K562 (cell line): ENCODE measurements at regions not wholly inside any gene's neighbourhood (a gene's known extent, or its start where the extent isn't known, plus 50 kb on each side); places are given as distances from the start of the nearest gene placed in this dataset.

Source experiments
- ATAC-seq: fragments of 200-7000 bp; cut with Tn5 transposase; 3 replicates; pipeline ENCODE4 v1.9.1; 2020; ENCODE audit warnings: moderate library complexity
- BruUV-seq: library from RNA; stranded (reverse); fragments of 400-500 nt; replicated peaks from 2 replicates; lab custom pipeline; 2021; lab: Mats Ljungman, UMichigan
- CTCF ChIA-PET: fragments of 300-600 bp; formaldehyde crosslinking; extraction: SDS; loops from one replicate; lab custom pipeline; 2021; ENCODE audit warnings: low intra/inter-chr PET ratio; lab: Yijun Ruan, JAX
- POLR2A ChIA-PET: fragments of 300-600, 350-650 bp; sonication (Branson Sonifier 250); formaldehyde crosslinking; extraction: SDS; loops from one replicate; lab custom pipeline; 2021; ENCODE audit warnings: antibody characterized with exemption, inconsistent platforms; lab: Yijun Ruan, JAX
- DNase-seq, 4 experiments: peaks; one replicate each; pipeline versions ENCODE4 v3.0.0 to v3.0.0-alpha.2; 2011 to 2018; ENCODE audit warnings: low spot score in 3 of 4, mixed read lengths in 3 of 4; ENCODE audit errors: extremely low read depth in 1 of 4
- FAIRE-seq: peaks from 2 replicates; lab custom pipeline; 2011; peaks lifted over from hg19 to GRCh38; lab: Jason Lieb, UNC
- H2AFZ ChIP-seq: 2 replicates; pipeline ENCODE4 v1.6.0; 2011; ENCODE audit warnings: low read depth, low read length, control low read depth, inconsistent platforms
- H3K27ac ChIP-seq: fragments of 200-600 bp; 3 replicates; pipeline ENCODE4 v1.8.0; 2011; ENCODE audit warnings: low read depth, mild to moderate bottlenecking, control low read depth, inconsistent platforms, low read length, moderate library complexity, mixed read lengths; ENCODE audit errors: extremely low read depth
- H3K27me3 ChIP-seq, 2 experiments: fragments of 300-600 bp in 1 of 2; 2 replicates in 1 of 2; 3 replicates in 1 of 2; pipeline versions ENCODE4 v1.6.0 to v1.8.0; 2011; ENCODE audit warnings: inconsistent platforms in 2 of 2, low read length in 2 of 2, mild to moderate bottlenecking in 1 of 2, mixed read lengths in 1 of 2, moderate library complexity in 1 of 2; ENCODE audit not compliant: control insufficient read depth in 2 of 2, insufficient read depth in 2 of 2
- H3K36me3 ChIP-seq: fragments of 300-600 bp; 3 replicates; pipeline ENCODE4 v1.8.0; 2011; ENCODE audit warnings: mild to moderate bottlenecking, low read length, inconsistent platforms; ENCODE audit not compliant: control insufficient read depth, insufficient read depth
- H3K4me1 ChIP-seq, 2 experiments: fragments of 200-600 bp in 1 of 2; replicated peaks in 1 of 2; 2 replicates in 1 of 2; 3 replicates in 1 of 2; pipeline versions ENCODE4 v1.5.1 to v1.8.0; 2011; ENCODE audit warnings: inconsistent platforms in 2 of 2, low read length in 2 of 2, mild to moderate bottlenecking in 1 of 2, mixed read lengths in 1 of 2, moderate library complexity in 1 of 2; ENCODE audit not compliant: control insufficient read depth in 2 of 2, insufficient read depth in 2 of 2
- H3K4me2 ChIP-seq: 2 replicates; pipeline ENCODE4 v1.6.1; 2011; ENCODE audit warnings: low read length, control low read depth, inconsistent platforms, mixed read lengths; ENCODE audit not compliant: insufficient read depth
- H3K4me3 ChIP-seq: fragments of 200-600 bp; sonication (generic), shearing (Covaris generic); 2 replicates; pipeline ENCODE4 v1.5.1; 2016; ENCODE audit warnings: control low read depth, inconsistent platforms
- H3K79me2 ChIP-seq: fragments of 200-600 bp; 3 replicates; pipeline ENCODE4 v1.8.0; 2011; ENCODE audit warnings: low read length, inconsistent platforms; ENCODE audit not compliant: control insufficient read depth, insufficient read depth
- H3K9ac ChIP-seq, 2 experiments: 2 replicates each; pipeline versions ENCODE4 v1.6.0 to v1.6.1; 2011; ENCODE audit warnings: low read depth in 2 of 2, low read length in 2 of 2, control low read depth in 1 of 2, inconsistent platforms in 1 of 2, mild to moderate bottlenecking in 1 of 2, mixed read lengths in 1 of 2; ENCODE audit not compliant: insufficient read depth in 1 of 2
- H3K9me1 ChIP-seq: one replicate; pipeline ENCODE4 v1.6.0; 2011; ENCODE audit warnings: inconsistent platforms, mild to moderate bottlenecking, low read length, moderate library complexity; ENCODE audit not compliant: control insufficient read depth, insufficient read depth
- H3K9me3 ChIP-seq: replicated peaks from 2 replicates; pipeline ENCODE4 v1.5.1; 2011; ENCODE audit warnings: low read depth, low read length, inconsistent platforms; ENCODE audit not compliant: control insufficient read depth, insufficient read depth
- H4K20me1 ChIP-seq: replicated peaks from 2 replicates; pipeline ENCODE4 v1.6.1; 2011; ENCODE audit warnings: low read length, inconsistent platforms, mixed read lengths; ENCODE audit not compliant: control insufficient read depth, insufficient read depth
- ATF7 ChIP-seq: fragments of 450-650 bp; IDR thresholded peaks from 2 replicates; pipeline ENCODE4 v1.7.1; 2014; ENCODE audit warnings: mild to moderate bottlenecking, moderate library complexity
- BHLHE40 ChIP-seq: IDR thresholded peaks from 2 replicates; pipeline ENCODE4 v1.6.1; 2011; ENCODE audit warnings: low read length, improper control_type of control experiment
- BRCA1 ChIP-seq, 2 experiments: fragments of 450-650 bp in 1 of 2; sonication (generic) in 1 of 2; formaldehyde crosslinking in 1 of 2; IDR thresholded peaks; 2 replicates each; pipeline versions ENCODE4 v1.5.0 to v1.6.1; 2017 to 2020; ENCODE audit warnings: mild to moderate bottlenecking in 1 of 2, missing genetic modification reagents in 1 of 2
- ERF ChIP-seq: fragments of 450-650 bp; formaldehyde crosslinking; IDR thresholded peaks from 2 replicates; pipeline ENCODE4 v1.4.0; 2020; ENCODE audit warnings: mild to moderate bottlenecking, mixed read lengths
- GTF2A2 ChIP-seq: IDR thresholded peaks from 2 replicates; pipeline ENCODE4 v1.6.1; 2016; ENCODE audit warnings: mild to moderate bottlenecking, missing genetic modification characterization, missing compliant biosample characterization
- IFI16 ChIP-seq: fragments of 250-450 bp; sonication (Bioruptor Pico); IDR thresholded peaks from 2 replicates; pipeline ENCODE4 v2.1.2; 2022; ENCODE audit warnings: mild to moderate bottlenecking, inconsistent platforms
- KLF13 ChIP-seq: fragments of 450-650 bp; IDR thresholded peaks from 2 replicates; pipeline ENCODE4 v1.6.1; 2016; ENCODE audit warnings: missing genetic modification characterization, low read depth, mild to moderate bottlenecking, missing compliant biosample characterization, moderate library complexity, borderline replicate concordance
- PURB ChIP-seq: sonication (generic); formaldehyde crosslinking; IDR thresholded peaks from 2 replicates; pipeline ENCODE4 v1.9.0; 2021; ENCODE audit warnings: low read depth, mild to moderate bottlenecking, missing genetic modification reagents
- RBM39 ChIP-seq: fragments of 200-400 bp; formaldehyde crosslinking; optimal IDR thresholded peaks from 2 replicates; pipeline ENCODE3; 2018; ENCODE audit warnings: low read depth, low read length
- RFX5 ChIP-seq: IDR thresholded peaks from 2 replicates; pipeline ENCODE4 v1.6.1; 2011; ENCODE audit warnings: low read depth, mild to moderate bottlenecking, improper control_type of control experiment, low read length
- RFX7 ChIP-seq: fragments of 250-450 bp; sonication (Bioruptor Pico); IDR thresholded peaks from 2 replicates; pipeline ENCODE4 v1.5.1; 2021; ENCODE audit warnings: mild to moderate bottlenecking
- RNF2 ChIP-seq: sonication (generic); IDR thresholded peaks from 2 replicates; pipeline ENCODE4 v1.6.1; 2016
- STAT5B ChIP-seq: fragments of 250-450 bp; sonication (Bioruptor Pico); IDR thresholded peaks from 2 replicates; pipeline ENCODE4 v1.8.0; 2021; ENCODE audit warnings: mild to moderate bottlenecking, inconsistent platforms
- TCFL5 ChIP-seq: fragments of 250-450 bp; sonication (Bioruptor Pico); conservative IDR thresholded peaks from 2 replicates; pipeline ENCODE4 v1.6.1; 2021; ENCODE audit warnings: mild to moderate bottlenecking, moderate library complexity, matching md5 sums
- ZNF217 ChIP-seq: sonication (generic); formaldehyde crosslinking; IDR thresholded peaks from 2 replicates; pipeline ENCODE4 v1.8.0; 2022; ENCODE audit warnings: mild to moderate bottlenecking, missing genetic modification reagents
- WGBS: fragments of 100-300 bp; shearing (Covaris generic); methylation state at CpG from one replicate; pipeline ENCODE4 v1.1.6; 2016; ENCODE audit warnings: low coverage, mixed read lengths; ENCODE audit not compliant: insufficient coverage; ENCODE audit errors: missing lambda C conversion rate; 5-methylcytosine and 5-hydroxymethylcytosine counted together
- in situ Hi-C: fragments of 300-500 bp; cut with MboI; formaldehyde crosslinking; loops from 4 replicates; pipeline ENCODE4 v1.15.0; 2018; ENCODE audit warnings: inconsistent platforms, mixed read lengths
- intact Hi-C: fragments of 100-400 bp; cut with micrococcal nuclease; formaldehyde crosslinking; loops from 2 replicates; pipeline ENCODE4 v1.14.2; 2022
- TF ChIP-seq, protein P1 (sequence below), 2 experiments: IDR thresholded peaks; 2 replicates each; pipeline ENCODE4 v1.6.1; 2012; ENCODE audit warnings: improper control_type of control experiment in 2 of 2, low read depth in 2 of 2, low read length in 2 of 2, borderline replicate concordance in 1 of 2
- TF ChIP-seq, protein P2 (sequence below): fragments of 250-450 bp; sonication (Bioruptor Pico); IDR thresholded peaks from 2 replicates; pipeline ENCODE4 v1.8.0; 2021; ENCODE audit warnings: moderate library complexity, mild to moderate bottlenecking, inconsistent platforms

DNA sequence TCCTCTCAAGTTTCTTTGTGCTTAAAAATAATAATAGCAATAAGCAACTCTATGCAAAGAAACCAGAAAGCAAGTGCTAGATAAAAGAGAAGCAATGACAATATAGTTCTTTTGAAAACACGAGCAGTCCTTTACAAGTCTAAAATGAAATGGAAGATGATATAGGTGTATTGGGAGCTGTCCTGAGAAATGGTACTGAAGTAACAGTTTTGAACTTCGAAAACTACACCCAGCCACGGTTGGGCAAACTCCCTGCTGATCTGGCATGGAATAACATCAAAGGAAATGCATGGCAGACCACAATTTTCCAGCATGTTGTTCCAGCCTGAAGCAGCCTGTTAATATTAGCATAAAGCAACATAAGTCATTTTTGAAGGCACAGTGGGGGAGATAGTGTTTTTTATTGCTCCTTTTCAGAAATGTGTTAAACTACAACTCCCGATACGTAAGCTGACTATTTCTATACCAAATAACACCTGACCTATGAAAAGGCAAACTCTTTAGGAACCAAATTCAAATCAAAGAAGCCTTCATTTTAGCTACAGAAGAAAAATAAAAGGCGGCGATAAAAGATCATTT, 596.1 kb upstream of the KLHL29 start (continued):
- TF ChIP-seq KLF13 (tag): no peak
- no peak for TF ChIP-seq BRCA1 (IDR thresholded peaks at IDR 0.05)
- no peak for TF ChIP-seq BRCA1 (CRISPR knock-in tag; IDR thresholded peaks at IDR 0.05)
- no peak for TF ChIP-seq GTF2A2 (tag)
- no peak for TF ChIP-seq PURB
- no peak for TF ChIP-seq RFX5

DNA sequence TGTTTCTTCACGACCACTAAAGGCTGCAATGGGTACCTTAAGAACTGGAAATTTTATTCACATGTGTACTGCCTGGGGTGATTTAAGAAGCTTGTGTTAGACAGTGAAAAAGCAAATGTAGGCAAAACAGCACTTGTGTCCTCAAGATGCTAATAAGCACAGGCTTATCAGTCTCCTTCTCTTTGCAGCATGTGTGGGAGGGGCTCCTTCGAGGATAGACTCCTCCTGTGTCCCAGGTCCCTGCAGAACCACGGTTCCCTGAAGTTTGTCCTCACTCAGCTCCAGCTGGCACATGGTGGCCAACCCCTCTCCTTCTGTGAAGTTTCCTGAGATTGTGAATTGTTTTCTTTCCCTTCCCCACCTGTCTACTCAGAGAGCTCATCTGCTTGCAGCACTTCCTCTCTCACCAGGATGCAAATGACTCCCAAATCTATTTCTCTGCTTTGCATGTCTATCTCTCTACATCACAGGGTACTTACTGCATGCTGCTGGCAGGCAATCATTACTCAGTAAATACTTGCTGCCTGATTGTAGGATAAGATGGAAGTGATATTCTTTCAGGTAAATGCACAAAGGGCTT, 589.6 kb upstream of the KLHL29 start:
- Histone ChIP-seq H3K4me1 (no peaks in the 10 kb centered on the region), H3K27me3 (no peaks in the 10 kb centered on the region), H3K79me2 (no peaks in the 10 kb centered on the region), H3K4me2 (no peak overlapping the region), H3K9me1 (no peaks in the 10 kb centered on the region), H3K36me3 (no peaks in the 10 kb centered on the region), H3K9ac (no peak overlapping the region), H2AFZ (no peak overlapping the region), H4K20me1 (no peaks in the 10 kb centered on the region), H3K4me3 (no peak overlapping the region), H3K9me3 (no peaks in the 10 kb centered on the region), H3K27ac (no peak overlapping the region)
- intact Hi-C loops: no loop called here
- in situ Hi-C loops: no loop called here
- CTCF ChIA-PET: no interaction called here
- WGBS: 0% methylated on average over 3 of the region's 3 CpGs
- POLR2A ChIA-PET: no interaction called here
- FAIRE-seq (no peak), ATAC-seq (no peak), DNase-seq (no peak)
- no TSS peak for BruUV-seq
- TF ChIP-seq ZNF217 (CRISPR knock-in tag): no peak
- TF ChIP-seq, protein P1, sequence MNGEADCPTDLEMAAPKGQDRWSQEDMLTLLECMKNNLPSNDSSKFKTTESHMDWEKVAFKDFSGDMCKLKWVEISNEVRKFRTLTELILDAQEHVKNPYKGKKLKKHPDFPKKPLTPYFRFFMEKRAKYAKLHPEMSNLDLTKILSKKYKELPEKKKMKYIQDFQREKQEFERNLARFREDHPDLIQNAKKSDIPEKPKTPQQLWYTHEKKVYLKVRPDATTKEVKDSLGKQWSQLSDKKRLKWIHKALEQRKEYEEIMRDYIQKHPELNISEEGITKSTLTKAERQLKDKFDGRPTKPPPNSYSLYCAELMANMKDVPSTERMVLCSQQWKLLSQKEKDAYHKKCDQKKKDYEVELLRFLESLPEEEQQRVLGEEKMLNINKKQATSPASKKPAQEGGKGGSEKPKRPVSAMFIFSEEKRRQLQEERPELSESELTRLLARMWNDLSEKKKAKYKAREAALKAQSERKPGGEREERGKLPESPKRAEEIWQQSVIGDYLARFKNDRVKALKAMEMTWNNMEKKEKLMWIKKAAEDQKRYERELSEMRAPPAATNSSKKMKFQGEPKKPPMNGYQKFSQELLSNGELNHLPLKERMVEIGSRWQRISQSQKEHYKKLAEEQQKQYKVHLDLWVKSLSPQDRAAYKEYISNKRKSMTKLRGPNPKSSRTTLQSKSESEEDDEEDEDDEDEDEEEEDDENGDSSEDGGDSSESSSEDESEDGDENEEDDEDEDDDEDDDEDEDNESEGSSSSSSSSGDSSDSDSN (IDR thresholded peaks at IDR 0.05; ENCODE audit: borderline replicate concordance in 1 of 2, low read depth in 2 of 2, low read length in 2 of 2): no peak
- TF ChIP-seq ATF7: no peak
- TF ChIP-seq RFX7 (CRISPR knock-in tag): no peak
- TF ChIP-seq RNF2: no peak
- no peak for TF ChIP-seq ERF (CRISPR knock-in tag)
- TF ChIP-seq RBM39: no peak
- TF ChIP-seq IFI16 (CRISPR knock-in tag): no peak
- TF ChIP-seq BHLHE40: no peak
- TF ChIP-seq BRCA1 (IDR thresholded peaks at IDR 0.05): no peak
- no peak for TF ChIP-seq BRCA1 (CRISPR knock-in tag; IDR thresholded peaks at IDR 0.05)
- TF ChIP-seq, protein P2, sequence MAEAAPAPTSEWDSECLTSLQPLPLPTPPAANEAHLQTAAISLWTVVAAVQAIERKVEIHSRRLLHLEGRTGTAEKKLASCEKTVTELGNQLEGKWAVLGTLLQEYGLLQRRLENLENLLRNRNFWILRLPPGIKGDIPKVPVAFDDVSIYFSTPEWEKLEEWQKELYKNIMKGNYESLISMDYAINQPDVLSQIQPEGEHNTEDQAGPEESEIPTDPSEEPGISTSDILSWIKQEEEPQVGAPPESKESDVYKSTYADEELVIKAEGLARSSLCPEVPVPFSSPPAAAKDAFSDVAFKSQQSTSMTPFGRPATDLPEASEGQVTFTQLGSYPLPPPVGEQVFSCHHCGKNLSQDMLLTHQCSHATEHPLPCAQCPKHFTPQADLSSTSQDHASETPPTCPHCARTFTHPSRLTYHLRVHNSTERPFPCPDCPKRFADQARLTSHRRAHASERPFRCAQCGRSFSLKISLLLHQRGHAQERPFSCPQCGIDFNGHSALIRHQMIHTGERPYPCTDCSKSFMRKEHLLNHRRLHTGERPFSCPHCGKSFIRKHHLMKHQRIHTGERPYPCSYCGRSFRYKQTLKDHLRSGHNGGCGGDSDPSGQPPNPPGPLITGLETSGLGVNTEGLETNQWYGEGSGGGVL (CRISPR knock-in tag): no peak
- TF ChIP-seq TCFL5 (CRISPR knock-in tag): no peak
- no peak for TF ChIP-seq STAT5B (CRISPR knock-in tag)
